Smooth muscle cell (in vitro differentiated cells): ENCODE measurements at regions not wholly inside any gene's neighbourhood (a gene's known extent, or its start where the extent isn't known, plus 50 kb on each side); places are given as distances from the start of the nearest gene placed in this dataset.

Source experiments
- DNase-seq: peaks from one replicate; lab custom pipeline; 2025; ENCODE audit not compliant: unreplicated experiment; lab: John Stamatoyannopoulos, UW
- H2AFZ ChIP-seq: fragments of 200-600 bp; sonication (generic); 2 replicates; pipeline ENCODE4 v1.6.0; 2016; ENCODE audit warnings: antibody characterized with exemption, low read depth, mild to moderate bottlenecking
- H3F3A ChIP-seq: fragments of 200-600 bp; sonication (generic); 2 replicates; pipeline ENCODE4 v1.6.0; 2017; ENCODE audit warnings: antibody characterized with exemption, low read depth
- H3K27ac ChIP-seq: fragments of 200-600 bp; sonication (generic); 2 replicates; pipeline ENCODE4 v1.5.1; 2016; ENCODE audit warnings: low read depth, mild to moderate bottlenecking
- H3K27me3 ChIP-seq: fragments of 200-600 bp; sonication (generic); 2 replicates; pipeline ENCODE4 v1.6.1; 2016; ENCODE audit warnings: low read depth, mild to moderate bottlenecking
- H3K36me3 ChIP-seq: fragments of 200-600 bp; sonication (generic); 2 replicates; pipeline ENCODE4 v1.5.1; 2016; ENCODE audit warnings: low read depth
- H3K4me1 ChIP-seq: fragments of 200-600 bp; sonication (generic); 2 replicates; pipeline ENCODE4 v1.5.1; 2016; ENCODE audit warnings: low read depth
- H3K4me2 ChIP-seq: fragments of 200-600 bp; sonication (generic); 2 replicates; pipeline ENCODE4 v1.6.0; 2016; ENCODE audit warnings: mild to moderate bottlenecking
- H3K4me3 ChIP-seq: fragments of 200-600 bp; sonication (generic); 2 replicates; pipeline ENCODE4 v1.5.1; 2016; ENCODE audit warnings: mild to moderate bottlenecking
- H3K79me2 ChIP-seq: fragments of 200-600 bp; sonication (generic); 2 replicates; pipeline ENCODE4 v1.6.0; 2016; ENCODE audit warnings: low read depth, mild to moderate bottlenecking
- H3K9ac ChIP-seq: fragments of 200-600 bp; sonication (generic); 2 replicates; pipeline ENCODE4 v1.6.0; 2016; ENCODE audit warnings: low read depth
- H3K9me3 ChIP-seq: fragments of 200-600 bp; sonication (generic); replicated peaks from 2 replicates; pipeline ENCODE4 v1.5.1; 2016; ENCODE audit warnings: low read depth
- H4K20me1 ChIP-seq: fragments of 200-600 bp; sonication (generic); 2 replicates; pipeline ENCODE4 v1.6.0; 2016; ENCODE audit warnings: low read depth
- CTCF ChIP-seq: fragments of 200-600 bp; sonication (generic); IDR thresholded peaks from 2 replicates; pipeline ENCODE4 v1.5.1; 2017; ENCODE audit warnings: borderline replicate concordance, mild to moderate bottlenecking, antibody characterized with exemption; ENCODE audit not compliant: insufficient read depth, poor library complexity, severe bottlenecking
- WGBS: methylation state at CpG from one replicate; pipeline ENCODE4 v1.1.7; 2016; ENCODE audit warnings: low lambda C conversion rate; 5-methylcytosine and 5-hydroxymethylcytosine counted together

DNA sequence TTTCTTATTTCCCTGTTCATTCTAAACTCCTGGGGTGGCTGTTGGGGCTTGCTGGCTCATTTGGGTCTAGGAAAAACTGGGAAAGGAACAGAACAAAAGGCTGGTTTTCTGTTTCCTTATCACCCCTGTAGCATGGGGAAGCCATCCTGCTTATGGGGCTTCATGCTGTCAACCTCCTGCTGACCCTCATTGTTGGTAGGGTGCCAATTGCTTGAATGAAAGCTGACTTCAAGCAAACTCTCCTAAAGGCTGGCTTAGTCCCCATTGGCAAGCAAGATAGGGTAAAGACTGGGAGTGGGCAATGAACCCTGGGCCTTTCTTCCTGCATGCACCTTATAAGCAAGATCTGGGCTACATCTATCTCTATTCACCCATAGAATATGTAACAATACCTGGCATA lies 511.6 kb downstream of the DMAC1 start:
- no peak overlapping the region for H3K9ac ChIP-seq

DNA sequence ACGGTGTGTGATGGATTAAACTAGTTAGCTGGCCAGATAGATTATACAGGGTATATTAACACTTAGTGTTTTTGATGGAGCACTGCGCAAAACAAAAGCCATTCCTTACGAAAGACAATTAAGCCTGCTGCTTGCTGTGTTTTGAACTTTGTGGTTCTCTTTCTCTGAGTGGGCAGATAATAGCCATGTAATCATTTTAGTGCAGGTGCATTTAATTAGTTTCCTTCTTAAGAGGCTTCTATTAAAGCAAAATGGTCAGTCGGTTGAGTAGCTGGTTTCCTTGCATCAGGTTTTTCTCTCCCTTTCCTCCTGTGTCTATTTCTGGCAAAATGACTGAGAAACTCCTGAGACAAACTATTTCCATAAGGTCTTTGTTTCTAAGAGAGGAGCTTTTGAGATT lies 512.5 kb downstream of the DMAC1 start:
- Histone ChIP-seq H3K9ac (no peak overlapping the region), H3K4me3 (no peak overlapping the region), H4K20me1 (no peaks in the 10 kb centered on the region), H3K79me2 (no peaks in the 10 kb centered on the region), H3F3A (no peaks in the 10 kb centered on the region), H3K36me3 (no peaks in the 10 kb centered on the region), H3K4me1 (peaks cover 12% of the 10 kb centered on the region), H3K27ac (no peak overlapping the region), H3K4me2 (no peak overlapping the region), H3K9me3 (no peaks in the 10 kb centered on the region), H2AFZ (no peak overlapping the region), H3K27me3 (no peaks in the 10 kb centered on the region)
- no peak for TF ChIP-seq CTCF
- no peak for DNase-seq
- 83% methylated on average over 4 of the region's 4 CpGs for WGBS

More for the DNA sequence above, 511.6 kb downstream of the DMAC1 start:
- Histone ChIP-seq H3K4me3 (no peak overlapping the region), H3K27me3 (no peaks in the 10 kb centered on the region), H3K79me2 (no peaks in the 10 kb centered on the region), H3K9me3 (no peaks in the 10 kb centered on the region), H3K27ac (no peak overlapping the region), H4K20me1 (no peaks in the 10 kb centered on the region), H3K4me1 (peaks cover 12% of the 10 kb centered on the region), H3F3A (no peaks in the 10 kb centered on the region), H2AFZ (no peak overlapping the region), H3K4me2 (no peak overlapping the region), H3K36me3 (no peaks in the 10 kb centered on the region)
- TF ChIP-seq CTCF: no peak
- no peak for DNase-seq

GRCh38 chr9:7286101-7286500 lies 513.5 kb downstream of the DMAC1 start:
- no peaks in the 10 kb centered on the region for H3K27me3 ChIP-seq
- H3F3A ChIP-seq: no peaks in the 10 kb centered on the region
- H3K4me2 ChIP-seq: no peak overlapping the region
- WGBS: 91% methylated on average over 2 of the region's 2 CpGs
- no peaks in the 10 kb centered on the region for H3K9me3 ChIP-seq
- H3K4me3 ChIP-seq: no peak overlapping the region
- no peak overlapping the region for H3K9ac ChIP-seq
- no peak for TF ChIP-seq CTCF
- peaks cover 12% of the 10 kb centered on the region for H3K4me1 ChIP-seq
- no peaks in the 10 kb centered on the region for H4K20me1 ChIP-seq
- no peaks in the 10 kb centered on the region for H3K36me3 ChIP-seq
- no peak overlapping the region for H3K27ac ChIP-seq
- H2AFZ ChIP-seq: no peak overlapping the region
- H3K79me2 ChIP-seq: no peaks in the 10 kb centered on the region
- no peak for DNase-seq

DNA sequence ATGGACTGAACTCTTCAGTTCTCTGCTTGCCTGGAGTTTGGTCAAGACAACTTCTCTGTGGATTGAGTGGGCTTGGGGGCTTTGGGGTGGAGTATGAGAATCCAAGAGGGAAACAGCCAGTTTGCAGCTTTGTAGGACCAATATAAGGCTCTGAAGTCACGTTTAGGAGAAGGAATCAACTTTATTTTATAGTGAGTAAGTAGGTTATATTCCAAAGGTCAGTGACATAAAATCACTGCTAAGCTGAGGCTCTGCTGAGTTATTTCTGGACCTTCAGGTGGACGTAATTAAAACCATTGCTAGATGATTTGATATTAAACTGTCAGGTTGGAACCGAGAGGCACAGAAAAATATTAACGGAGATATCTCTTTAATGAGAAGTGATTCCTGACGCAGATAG lies 514.4 kb downstream of the DMAC1 start:
- Histone ChIP-seq H4K20me1 (no peaks in the 10 kb centered on the region), H3K27ac (no peak overlapping the region), H3K4me1 (peaks cover 12% of the 10 kb centered on the region), H3K4me2 (no peak overlapping the region), H3K27me3 (no peaks in the 10 kb centered on the region), H3K79me2 (no peaks in the 10 kb centered on the region), H2AFZ (no peak overlapping the region), H3K9me3 (no peaks in the 10 kb centered on the region), H3K36me3 (no peaks in the 10 kb centered on the region), H3K9ac (no peak overlapping the region), H3K4me3 (no peak overlapping the region), H3F3A (no peaks in the 10 kb centered on the region)
- DNase-seq: no peak
- 82% methylated on average over 5 of the region's 5 CpGs for WGBS
- no peak for TF ChIP-seq CTCF
